HL-60 (cell line): ENCODE measurements at regions not wholly inside any gene's neighbourhood (a gene's known extent, or its start where the extent isn't known, plus 50 kb on each side); places are given as distances from the start of the nearest gene placed in this dataset.

Experiments used
- CTCF ChIP-seq: IDR thresholded peaks from one replicate; pipeline ENCODE4 v1.5.1; 2011; ENCODE audit warnings: low read length, control low read depth, inconsistent platforms; ENCODE audit not compliant: insufficient read depth
- POLR2AphosphoS5 ChIP-seq: IDR thresholded peaks from 2 replicates; pipeline ENCODE4 v1.6.1; 2012; ENCODE audit warnings: low read depth
- REST ChIP-seq: IDR thresholded peaks from 2 replicates; pipeline ENCODE4 v1.6.1; 2012; ENCODE audit warnings: low read depth; ENCODE audit not compliant: insufficient replicate concordance
- SPI1 ChIP-seq: IDR thresholded peaks from 2 replicates; pipeline ENCODE4 v1.6.1; 2012; ENCODE audit warnings: low read depth, mild to moderate bottlenecking, borderline replicate concordance

GRCh38 chr4:148654131-148654530 is 211.9 kb upstream of the NR3C2 start:
- no peak for TF ChIP-seq CTCF
- TF ChIP-seq POLR2AphosphoS5 = no peak
- TF ChIP-seq REST = no peak
- no peak for TF ChIP-seq SPI1
